ENCODE measurements at regions not wholly inside any gene's neighbourhood (a gene's known extent, or its start where the extent isn't known, plus 50 kb on each side); places are given as distances from the start of the nearest gene placed in this dataset.
"Not testable (repeated sequence)": the region's sequence is repeated elsewhere in the genome, so short reads cannot be mapped to it uniquely, and the experiment has no call there.

DNA sequence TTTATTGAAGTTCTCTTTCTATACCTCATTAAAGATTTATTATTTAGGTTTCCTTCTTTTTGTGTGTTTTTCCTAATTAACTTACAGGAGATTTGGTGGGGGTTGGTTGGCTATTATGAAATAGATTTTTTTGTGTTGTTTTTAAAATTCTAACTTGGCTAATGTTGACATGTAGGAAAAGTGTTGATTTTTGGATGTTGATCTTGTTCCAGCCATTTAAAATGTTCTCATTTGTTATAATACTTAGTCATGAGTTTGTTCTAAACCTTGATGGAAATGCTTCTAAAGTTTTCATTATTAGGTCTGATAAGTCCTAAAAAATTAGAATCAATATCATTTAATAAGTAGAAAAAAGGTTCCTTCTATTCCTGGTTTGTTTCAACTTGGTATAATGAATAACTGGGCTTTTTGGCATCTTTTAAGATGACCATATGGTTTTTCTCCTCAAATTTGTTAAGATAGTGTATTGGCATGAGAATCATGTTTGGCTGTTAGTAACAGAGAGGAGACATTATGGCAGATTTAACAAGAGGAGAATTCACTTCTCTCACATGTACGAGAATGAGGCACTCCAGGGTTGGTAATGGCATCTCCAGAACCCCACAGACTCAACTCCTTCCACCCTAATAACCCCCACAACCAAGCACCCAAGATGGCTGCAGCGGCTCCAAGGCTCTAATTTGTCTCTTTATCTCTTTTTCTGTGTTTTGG is 104.1 kb downstream of the ARHGAP11B start:
- H3K4me1 ChIP-seq; in situ Hi-C loops (cut with MboI; ENCODE audit: low sequenced_read_pairs); H3K9me3 ChIP-seq; H3K27me3 ChIP-seq (ENCODE audit: low read depth); H3K4me3 ChIP-seq; DNase-seq (ENCODE audit: low spot score in 2 of 2): not testable (repeated sequence)
- H3K36me3 ChIP-seq (replicated peaks) = peaks cover 22% of the 10 kb centered on the region

DNA sequence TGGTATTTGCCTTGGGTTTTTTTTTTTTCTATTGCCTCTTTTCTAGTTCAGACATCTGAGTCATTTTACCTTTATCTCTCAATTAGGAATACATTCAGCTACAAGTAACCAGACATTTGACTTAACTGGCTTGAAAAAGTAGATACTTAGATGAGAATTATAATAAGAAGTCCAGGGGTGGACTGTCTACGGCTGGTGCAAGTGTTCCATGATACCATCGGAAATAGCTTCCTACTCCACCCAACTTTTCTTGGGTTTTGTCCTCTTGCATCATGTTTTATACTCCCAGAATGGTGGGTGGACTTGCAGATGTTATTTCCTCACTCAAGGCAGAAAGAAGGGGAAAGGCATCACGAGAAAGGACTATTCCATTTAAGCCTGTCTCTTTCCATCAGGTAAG is 104.7 kb downstream of the ARHGAP11B start:
- peaks cover 19% of the 10 kb centered on the region for H3K36me3 ChIP-seq (replicated peaks)

DNA sequence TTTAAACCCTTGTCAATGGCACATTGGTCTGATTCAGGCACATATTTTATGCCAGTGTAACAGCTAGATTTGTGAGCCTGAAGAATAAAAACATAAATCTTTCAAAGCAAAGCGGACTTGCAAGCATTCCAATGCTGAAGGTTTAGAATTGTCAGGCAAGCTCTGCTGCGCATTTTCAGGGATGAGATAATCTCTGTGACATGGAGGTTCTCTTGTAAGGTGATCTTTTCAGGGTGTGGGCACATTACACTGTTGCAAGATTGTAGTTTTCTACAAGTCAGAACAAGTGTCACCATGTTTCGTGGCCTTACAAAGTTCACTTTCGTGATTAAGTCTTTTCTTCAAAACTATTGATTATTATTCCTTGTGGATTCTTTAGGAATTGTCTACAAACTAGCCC is 106.2 kb downstream of the ARHGAP11B start:
- DNase-seq (ENCODE audit: low spot score in 2 of 2); H3K4me1 ChIP-seq; H3K9me3 ChIP-seq; H3K27me3 ChIP-seq (ENCODE audit: low read depth); in situ Hi-C loops (cut with MboI; ENCODE audit: low sequenced_read_pairs); H3K4me3 ChIP-seq: not testable (repeated sequence)
- H3K36me3 ChIP-seq (replicated peaks) = peaks cover 17% of the 10 kb centered on the region

More for the DNA sequence above, 104.7 kb downstream of the ARHGAP11B start:
- in situ Hi-C loops (cut with MboI; ENCODE audit: low sequenced_read_pairs); H3K4me1 ChIP-seq; H3K9me3 ChIP-seq; H3K27me3 ChIP-seq (ENCODE audit: low read depth); DNase-seq (ENCODE audit: low spot score in 2 of 2); H3K4me3 ChIP-seq: not testable (repeated sequence)

DNA sequence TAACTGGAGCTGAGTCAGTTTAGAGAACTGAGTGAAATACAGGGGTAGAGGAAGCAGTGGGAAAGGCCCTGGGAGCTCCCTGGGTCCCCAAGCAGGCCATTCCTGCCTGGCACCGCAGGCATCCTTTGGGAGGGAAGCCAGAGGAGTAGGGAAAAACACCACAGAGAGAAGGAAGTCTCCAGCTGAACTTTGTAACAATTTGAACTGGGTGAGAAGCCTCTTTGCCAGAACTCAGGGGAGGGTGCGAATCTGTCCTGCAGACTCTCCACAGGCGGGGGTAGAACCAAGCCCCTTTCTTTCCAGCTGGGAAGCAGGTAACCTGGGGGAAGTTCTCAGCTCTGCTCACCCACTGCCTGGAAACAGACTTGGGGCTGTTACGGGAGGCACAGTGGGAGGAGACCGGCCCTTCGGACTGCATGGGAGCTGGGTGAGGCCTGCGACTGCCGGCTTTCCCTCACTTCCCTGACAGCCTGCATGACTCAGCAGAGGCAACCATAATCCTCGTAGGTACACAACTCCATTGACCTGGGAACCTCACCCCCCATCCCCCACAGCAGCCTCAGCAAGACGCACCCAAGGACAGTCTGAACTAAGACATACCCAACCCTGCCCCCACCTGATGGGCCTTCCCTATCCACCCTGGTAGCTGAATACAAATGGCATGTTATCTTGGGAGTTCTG is 110.1 kb downstream of the ARHGAP11B start:
- H3K27me3 ChIP-seq (ENCODE audit: low read depth); DNase-seq (ENCODE audit: low spot score in 2 of 2); H3K4me1 ChIP-seq; H3K9me3 ChIP-seq; in situ Hi-C loops (cut with MboI; ENCODE audit: low sequenced_read_pairs); H3K4me3 ChIP-seq: not testable (repeated sequence)
- H3K36me3 ChIP-seq (replicated peaks) = peaks cover 15% of the 10 kb centered on the region

DNA sequence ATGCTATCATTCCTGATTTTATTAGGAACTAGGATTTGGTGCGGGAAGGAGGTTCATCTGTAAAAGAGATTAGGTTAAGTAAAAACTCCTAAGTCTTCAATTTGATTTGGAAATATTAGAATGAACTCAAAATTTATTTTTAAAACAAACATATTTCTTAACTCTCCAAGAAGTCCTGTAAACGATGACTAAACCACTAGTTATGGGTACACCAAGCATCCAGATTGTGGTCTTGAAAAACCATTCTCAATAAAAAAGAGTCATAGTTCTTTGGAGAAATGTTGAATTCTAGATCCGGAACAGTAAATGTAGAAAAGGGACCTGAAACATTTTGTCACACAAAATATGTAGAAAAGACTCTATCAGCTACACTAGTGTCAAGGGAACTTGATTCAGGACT is 116.9 kb downstream of the ARHGAP11B start:
- H3K36me3 ChIP-seq (replicated peaks); H3K4me1 ChIP-seq; H3K4me3 ChIP-seq; H3K9me3 ChIP-seq; H3K27me3 ChIP-seq (ENCODE audit: low read depth); in situ Hi-C loops (cut with MboI; ENCODE audit: low sequenced_read_pairs); DNase-seq (ENCODE audit: low spot score in 2 of 2): not testable (repeated sequence)

DNA sequence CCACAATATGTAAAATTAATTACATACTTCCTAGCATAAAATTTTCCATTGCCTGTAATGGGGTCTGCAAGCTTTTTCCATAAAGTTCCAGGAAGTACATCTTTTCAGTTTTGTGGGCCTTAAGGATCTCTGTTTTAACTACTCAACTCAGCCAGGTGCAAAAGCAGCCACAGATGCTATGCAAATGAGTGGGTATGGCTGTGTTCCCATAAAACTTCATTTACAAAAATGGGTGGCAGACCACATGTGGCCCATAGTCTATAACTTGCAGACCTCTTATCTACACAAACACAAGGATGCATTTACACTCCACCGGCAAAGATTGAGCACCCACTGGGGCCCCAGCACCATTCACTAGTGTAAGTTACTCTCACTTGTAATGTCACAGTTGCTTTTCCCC is 123.1 kb downstream of the ARHGAP11B start:
- DNase-seq (ENCODE audit: low spot score in 2 of 2); H3K4me1 ChIP-seq; H3K4me3 ChIP-seq; H3K36me3 ChIP-seq (replicated peaks); H3K9me3 ChIP-seq; H3K27me3 ChIP-seq (ENCODE audit: low read depth); in situ Hi-C loops (cut with MboI; ENCODE audit: low sequenced_read_pairs): not testable (repeated sequence)

DNA sequence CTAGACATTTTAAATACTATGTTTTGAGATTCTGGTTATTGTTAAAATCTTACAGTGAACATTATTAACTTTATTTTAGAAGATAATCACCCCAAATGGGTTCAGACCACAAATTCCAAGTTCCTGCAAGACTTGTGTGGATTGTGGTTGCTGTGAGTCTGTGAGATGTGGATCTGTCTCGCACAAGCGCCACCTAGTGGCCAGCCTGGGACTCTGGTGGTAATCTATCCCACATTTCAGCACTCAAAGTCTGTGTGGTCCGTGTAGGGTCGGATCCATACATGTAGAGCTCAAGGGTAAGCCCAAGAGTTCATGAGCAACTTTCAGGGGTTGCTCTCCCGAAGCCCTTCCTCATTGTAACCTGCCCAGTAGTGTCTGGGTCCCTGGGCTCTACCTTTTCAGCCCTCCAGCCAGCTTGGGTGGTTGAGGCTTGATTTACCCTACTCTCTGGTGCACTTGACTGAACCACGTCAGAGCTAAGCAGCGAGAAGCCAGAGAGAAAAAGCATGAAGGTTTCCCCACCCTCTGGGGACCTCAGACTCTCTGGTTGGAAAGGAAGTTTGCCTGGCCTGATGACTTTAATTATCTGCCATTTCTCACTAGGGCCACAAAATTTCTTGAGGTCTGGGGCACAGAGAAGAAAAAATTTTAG is 129.2 kb downstream of the ARHGAP11B start:
- H3K4me3 ChIP-seq; H3K4me1 ChIP-seq; H3K9me3 ChIP-seq; H3K27me3 ChIP-seq (ENCODE audit: low read depth); in situ Hi-C loops (cut with MboI; ENCODE audit: low sequenced_read_pairs); H3K36me3 ChIP-seq (replicated peaks): not testable (repeated sequence)
- peak in 1 of 2 experiments; percentile 76 for DNase-seq (ENCODE audit: low spot score in 2 of 2)

DNA sequence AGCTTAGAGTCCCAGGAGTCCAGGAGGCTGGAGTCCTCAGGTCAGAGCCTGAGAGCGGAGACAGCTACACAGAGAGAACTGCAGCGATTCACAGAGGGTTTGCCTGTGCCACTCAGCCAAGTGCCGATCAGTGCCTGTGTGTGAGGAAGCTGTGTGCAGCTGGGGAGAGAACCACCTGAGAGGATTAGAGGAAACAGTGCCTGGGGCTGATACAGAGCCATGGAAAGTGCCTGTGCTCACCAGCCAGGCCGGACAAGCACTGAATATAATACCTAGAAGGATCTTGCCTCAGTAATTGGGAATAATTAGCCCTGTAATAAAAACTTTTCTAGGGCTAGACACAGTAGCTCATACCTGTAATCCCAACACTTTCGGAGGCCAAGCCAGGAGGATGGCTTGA is 134.7 kb downstream of the ARHGAP11B start:
- H3K4me1 ChIP-seq; H3K4me3 ChIP-seq; H3K27me3 ChIP-seq (ENCODE audit: low read depth); in situ Hi-C loops (cut with MboI; ENCODE audit: low sequenced_read_pairs); H3K36me3 ChIP-seq (replicated peaks); DNase-seq (ENCODE audit: low spot score in 2 of 2); H3K9me3 ChIP-seq: not testable (repeated sequence)

DNA sequence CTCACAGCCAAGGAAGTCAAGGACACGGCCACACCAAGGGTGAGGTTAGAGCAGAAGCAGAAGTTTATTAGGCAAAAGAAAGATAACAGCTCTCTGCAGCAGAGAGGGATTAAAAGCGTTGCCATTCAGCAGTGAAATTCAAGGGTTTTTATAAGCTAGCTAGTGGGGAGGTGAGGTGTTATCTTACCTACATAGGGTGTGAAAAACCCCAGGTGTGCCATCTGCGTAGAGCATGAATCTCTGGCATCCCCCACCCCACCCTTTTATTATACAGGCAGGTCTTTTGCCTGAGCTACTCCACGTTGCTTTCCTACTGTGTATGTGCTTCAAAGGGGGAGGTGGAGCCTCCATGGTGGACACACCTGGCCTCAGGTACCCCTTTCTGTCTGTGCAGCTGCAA is 135.4 kb downstream of the ARHGAP11B start:
- in situ Hi-C loops (cut with MboI; ENCODE audit: low sequenced_read_pairs); H3K4me1 ChIP-seq; H3K9me3 ChIP-seq; H3K4me3 ChIP-seq; DNase-seq (ENCODE audit: low spot score in 2 of 2); H3K36me3 ChIP-seq (replicated peaks); H3K27me3 ChIP-seq (ENCODE audit: low read depth): not testable (repeated sequence)

DNA sequence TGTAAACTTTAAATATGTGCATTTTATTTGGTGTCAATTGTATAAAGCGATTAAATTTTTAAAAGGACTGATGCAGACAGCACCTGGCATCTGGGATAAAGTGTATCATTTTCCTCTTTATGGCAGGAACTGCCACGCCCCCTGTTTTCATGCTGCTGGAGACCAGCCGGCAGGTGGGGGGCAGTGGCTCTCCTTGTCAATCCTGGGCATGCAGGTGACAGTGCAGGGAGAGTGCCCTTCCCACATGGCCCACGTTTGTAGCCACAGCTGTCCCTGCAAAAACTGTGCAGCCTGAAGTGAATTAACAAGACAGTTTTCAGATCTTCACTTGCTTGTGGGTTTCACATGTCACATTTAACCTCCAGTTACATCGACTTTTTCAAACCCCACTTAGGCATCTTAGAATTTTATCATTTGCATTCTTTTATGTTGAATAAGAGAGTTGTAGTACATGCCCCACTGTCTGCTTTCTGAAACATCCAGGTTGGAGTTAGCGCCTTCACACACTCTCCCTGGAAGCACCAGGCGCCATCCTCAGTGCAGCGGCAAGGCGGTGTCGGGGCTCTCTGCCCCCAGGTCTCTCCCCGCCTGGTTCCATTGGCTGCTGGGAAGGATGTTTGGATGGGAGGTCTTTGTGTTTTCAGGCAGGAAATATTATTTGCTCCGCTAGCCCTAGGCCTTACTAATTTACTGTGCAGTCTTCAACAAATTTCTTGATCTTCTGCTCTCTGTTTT is 134.2 kb upstream of the FAN1 start:
- in situ Hi-C loops (cut with MboI; ENCODE audit: low sequenced_read_pairs); H3K4me1 ChIP-seq; DNase-seq (ENCODE audit: low spot score in 2 of 2); H3K9me3 ChIP-seq; H3K4me3 ChIP-seq; H3K27me3 ChIP-seq (ENCODE audit: low read depth): not testable (repeated sequence)
- peaks cover 11% of the 10 kb centered on the region; the same call in 1 of the 2 replicates for H3K36me3 ChIP-seq (replicated peaks)

DNA sequence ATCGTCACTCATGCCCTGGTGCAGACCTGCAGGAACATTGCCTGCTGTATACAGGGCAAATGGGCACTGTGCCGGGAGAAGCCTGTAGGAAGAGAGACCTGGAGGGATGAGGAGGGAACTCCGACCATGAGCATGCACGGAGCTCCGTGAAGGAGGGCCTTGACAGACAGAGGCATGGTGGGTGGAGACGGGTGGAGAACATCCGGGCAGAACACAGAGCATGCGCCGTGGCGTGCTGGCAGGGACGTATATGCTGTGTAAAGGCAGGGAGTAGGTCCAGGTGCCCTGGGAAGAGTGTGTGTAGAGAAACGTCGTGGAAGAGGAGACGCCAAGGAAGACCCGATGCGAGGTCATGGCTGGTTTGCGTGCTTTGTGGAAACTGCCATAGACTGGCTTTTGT is 133.0 kb upstream of the FAN1 start:
- H3K4me1 ChIP-seq = no peaks in the 10 kb centered on the region
- in situ Hi-C loops (cut with MboI; ENCODE audit: low sequenced_read_pairs) = no loop called here
- no peaks in the 10 kb centered on the region for H3K27me3 ChIP-seq (ENCODE audit: low read depth)
- DNase-seq (ENCODE audit: low spot score in 2 of 2) = no peak
- no peaks in the 10 kb centered on the region for H3K9me3 ChIP-seq
- peaks cover 11% of the 10 kb centered on the region; the same call in 1 of the 2 replicates for H3K36me3 ChIP-seq (replicated peaks)
- H3K4me3 ChIP-seq = no peak overlapping the region

DNA sequence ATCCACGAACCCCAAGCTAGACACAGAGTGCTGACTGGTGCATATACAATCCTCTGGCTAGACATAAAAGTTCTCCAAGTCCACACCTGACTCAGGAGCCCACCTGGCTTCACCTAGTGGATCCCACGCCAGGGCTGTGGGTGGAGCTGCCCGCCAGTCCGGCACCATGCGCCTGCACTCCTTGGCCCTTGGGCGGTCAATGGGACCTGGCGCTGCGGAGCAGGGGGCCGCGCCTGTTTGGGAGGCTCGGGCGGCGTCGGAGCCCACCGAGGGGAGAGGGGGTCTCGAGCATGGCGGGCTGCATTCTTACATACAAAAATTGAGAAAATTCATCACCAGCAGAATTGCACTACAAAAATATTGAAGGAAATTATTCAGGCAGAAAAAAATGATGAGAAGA is 120.7 kb upstream of the FAN1 start:
- Histone ChIP-seq H3K27me3 (ENCODE audit: low read depth) (no peaks in the 10 kb centered on the region; the same call in 1 of the 2 replicates), H3K9me3 (no peaks in the 10 kb centered on the region), H3K4me1 (no peaks in the 10 kb centered on the region), H3K36me3 (replicated peaks) (no peaks in the 10 kb centered on the region), H3K4me3 (no peak overlapping the region)
- in situ Hi-C loops (cut with MboI; ENCODE audit: low sequenced_read_pairs) = loop anchor here (25.0 kb wide), 1 partner anchor 354 kb away; no protein-coding TSS in a partner anchor
- DNase-seq (ENCODE audit: low spot score in 2 of 2) = no peak

DNA sequence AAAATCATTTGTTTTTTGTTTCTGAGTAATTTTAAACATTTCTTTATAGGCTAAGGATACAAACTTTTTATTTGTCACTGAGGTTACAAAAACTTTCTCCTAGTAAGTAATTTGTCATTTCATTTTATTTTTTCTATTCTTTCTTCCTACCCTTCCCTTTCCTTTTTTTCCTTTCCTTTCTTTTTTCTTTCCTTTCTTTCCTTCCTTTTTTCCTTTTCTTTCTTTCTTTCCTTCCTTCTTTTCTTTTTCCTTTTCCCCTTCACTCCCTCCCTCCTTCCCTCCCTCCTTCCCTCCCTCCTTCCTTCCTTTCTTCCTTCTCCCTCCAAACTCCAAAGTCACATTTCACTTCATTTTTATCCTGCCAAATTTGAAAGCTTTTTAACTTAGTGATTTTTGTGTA is 115.1 kb upstream of the FAN1 start:
- Histone ChIP-seq H3K4me1 (no peaks in the 10 kb centered on the region), H3K36me3 (replicated peaks) (no peaks in the 10 kb centered on the region), H3K4me3 (no peak overlapping the region), H3K9me3 (no peaks in the 10 kb centered on the region), H3K27me3 (ENCODE audit: low read depth) (no peaks in the 10 kb centered on the region; the same call in 1 of the 2 replicates)
- DNase-seq (ENCODE audit: low spot score in 2 of 2) = no peak
- in situ Hi-C loops (cut with MboI; ENCODE audit: low sequenced_read_pairs) = loop anchor here (25.0 kb wide), 1 partner anchor 349 kb away; no protein-coding TSS in a partner anchor

All from HAP-1 (cell line).